NCI-H748 (cell line): ENCODE measurements at regions not wholly inside any gene's neighbourhood (a gene's known extent, or its start where the extent isn't known, plus 50 kb on each side); places are given as distances from the start of the nearest gene placed in this dataset.
"Not testable (repeated sequence)": the region's sequence is repeated elsewhere in the genome, so short reads cannot be mapped to it uniquely, and the experiment has no call there.

ENCODE experiments used
- DNase-seq: peaks from one replicate; lab custom pipeline; 2025; ENCODE audit not compliant: unreplicated experiment; lab: John Stamatoyannopoulos, UW

GRCh38 chr10:107517811-107518210 lies 353.3 kb upstream of the SORCS1 start:
- DNase-seq = no peak

GRCh38 chr10:107516349-107516748 lies 351.8 kb upstream of the SORCS1 start:
- no peak for DNase-seq

GRCh38 chr10:107504011-107504410 lies 339.5 kb upstream of the SORCS1 start:
- DNase-seq = not testable (repeated sequence)

- no peak for DNase-seq
Observed at GRCh38 chr10:107502229-107502985, 337.9 kb upstream of the SORCS1 start.

GRCh38 chr10:107498983-107499382 lies 334.5 kb upstream of the SORCS1 start:
- DNase-seq = no peak

- DNase-seq = no peak
Observed at GRCh38 chr10:107497024-107497423, 332.5 kb upstream of the SORCS1 start.

GRCh38 chr10:107496594-107496993 lies 332.1 kb upstream of the SORCS1 start:
- DNase-seq = no peak

- no peak for DNase-seq
Observed at GRCh38 chr10:107492389-107492788, 327.9 kb upstream of the SORCS1 start.

GRCh38 chr10:107490389-107490788 lies 325.9 kb upstream of the SORCS1 start:
- DNase-seq = no peak

- DNase-seq = no peak
Observed at GRCh38 chr10:107487284-107487683, 322.8 kb upstream of the SORCS1 start.

- no peak for DNase-seq
Observed at GRCh38 chr10:107485019-107485418, 320.5 kb upstream of the SORCS1 start.

GRCh38 chr10:107481881-107482280 lies 317.4 kb upstream of the SORCS1 start:
- no peak for DNase-seq

GRCh38 chr10:107481224-107481623 lies 316.7 kb upstream of the SORCS1 start:
- no peak for DNase-seq

GRCh38 chr10:107480781-107481180 lies 316.3 kb upstream of the SORCS1 start:
- no peak for DNase-seq

- DNase-seq = no peak
Observed at GRCh38 chr10:107477266-107477665, 312.8 kb upstream of the SORCS1 start.

GRCh38 chr10:107476408-107476807 lies 311.9 kb upstream of the SORCS1 start:
- no peak for DNase-seq

GRCh38 chr10:107474650-107475049 lies 310.1 kb upstream of the SORCS1 start:
- no peak for DNase-seq

GRCh38 chr10:107473225-107473624 lies 308.7 kb upstream of the SORCS1 start:
- DNase-seq = no peak

GRCh38 chr10:107471911-107472310 lies 307.4 kb upstream of the SORCS1 start:
- no peak for DNase-seq

GRCh38 chr10:107453561-107453960 lies 289.1 kb upstream of the SORCS1 start:
- no peak for DNase-seq

- no peak for DNase-seq
Observed at GRCh38 chr10:107451047-107451446, 286.5 kb upstream of the SORCS1 start.

- DNase-seq = no peak
Observed at GRCh38 chr10:107450056-107450455, 285.6 kb upstream of the SORCS1 start.

GRCh38 chr10:107444443-107444842 lies 279.9 kb upstream of the SORCS1 start:
- DNase-seq = no peak
